Stimulated activated naive CD4-positive, alpha-beta T cell treated with Interleukin-2 at 50 U/mL for 16 hours (primary cell): ENCODE measurements at regions not wholly inside any gene's neighbourhood (a gene's known extent, or its start where the extent isn't known, plus 50 kb on each side); places are given as distances from the start of the nearest gene placed in this dataset.

Source experiments
- DNase-seq: peaks from one replicate; lab custom pipeline; 2025; lab: John Stamatoyannopoulos, UW

- DNase-seq: no peak
Measured at GRCh38 chr5:52498607-52499006, 289.1 kb upstream of the ITGA1 start.

- DNase-seq: no peak
Measured at GRCh38 chr5:52502460-52502999, 285.2 kb upstream of the ITGA1 start.

- DNase-seq: no peak
Measured at GRCh38 chr5:52504584-52505240, 283.0 kb upstream of the ITGA1 start.

GRCh38 chr5:52517667-52518066 lies 270.0 kb upstream of the ITGA1 start:
- DNase-seq: no peak

- no peak for DNase-seq
Measured at GRCh38 chr5:52520171-52520570, 267.5 kb upstream of the ITGA1 start.

- DNase-seq: no peak
Measured at GRCh38 chr5:52521236-52521635, 266.5 kb upstream of the ITGA1 start.

- no peak for DNase-seq
Measured at GRCh38 chr5:52523701-52524100, 264.0 kb upstream of the ITGA1 start.

GRCh38 chr5:52531105-52531504 lies 256.6 kb upstream of the ITGA1 start:
- DNase-seq: no peak

GRCh38 chr5:52543594-52543993 lies 244.1 kb upstream of the ITGA1 start:
- no peak for DNase-seq

- no peak for DNase-seq
Measured at GRCh38 chr5:52544738-52545137, 243.0 kb upstream of the ITGA1 start.

GRCh38 chr5:52554293-52554692 lies 233.4 kb upstream of the ITGA1 start:
- DNase-seq: no peak

- no peak for DNase-seq
Measured at GRCh38 chr5:52560366-52560765, 227.3 kb upstream of the ITGA1 start.

GRCh38 chr5:52562473-52562872 lies 225.2 kb upstream of the ITGA1 start:
- DNase-seq: no peak

GRCh38 chr5:52564587-52564986 lies 223.1 kb upstream of the ITGA1 start:
- DNase-seq: no peak

- no peak for DNase-seq
Measured at GRCh38 chr5:52577546-52577945, 210.2 kb upstream of the ITGA1 start.

- DNase-seq: no peak
Measured at GRCh38 chr5:52579391-52579790, 208.3 kb upstream of the ITGA1 start.

GRCh38 chr5:52580921-52581320 lies 206.8 kb upstream of the ITGA1 start:
- DNase-seq: no peak

GRCh38 chr5:52582313-52582712 lies 205.4 kb upstream of the ITGA1 start:
- DNase-seq: no peak

- DNase-seq: no peak
Measured at GRCh38 chr5:52587131-52587530, 200.6 kb upstream of the ITGA1 start.

- DNase-seq: no peak
Measured at GRCh38 chr5:52597625-52598024, 190.1 kb upstream of the ITGA1 start.

GRCh38 chr5:52598968-52599367 lies 188.7 kb upstream of the ITGA1 start:
- DNase-seq: no peak

GRCh38 chr5:52603778-52604554 lies 183.8 kb upstream of the ITGA1 start:
- no peak for DNase-seq
